NB4 (cell line): ENCODE measurements at regions not wholly inside any gene's neighbourhood (a gene's known extent, or its start where the extent isn't known, plus 50 kb on each side); places are given as distances from the start of the nearest gene placed in this dataset.
"Not testable (repeated sequence)": the region's sequence is repeated elsewhere in the genome, so short reads cannot be mapped to it uniquely, and the experiment has no call there.

Experiments
- DNase-seq: peaks from one replicate; pipeline ENCODE4 v3.0.0; 2010; ENCODE audit warnings: low read depth
- H3K4me3 ChIP-seq: one replicate; pipeline ENCODE4 v1.5.1; 2011; ENCODE audit warnings: mild to moderate bottlenecking, low read depth, low read length, moderate library complexity
- CTCF ChIP-seq: IDR thresholded peaks from one replicate; pipeline ENCODE4 v1.5.1; 2012; ENCODE audit warnings: low read depth, low read length
- MAX ChIP-seq: IDR thresholded peaks from 2 replicates; pipeline ENCODE4 v1.6.1; 2011; ENCODE audit warnings: low read depth, low read length
- MYC ChIP-seq: IDR thresholded peaks from 2 replicates; pipeline ENCODE4 v1.6.1; 2011; ENCODE audit warnings: low read depth, low read length
- POLR2A ChIP-seq: IDR thresholded peaks from 2 replicates; pipeline ENCODE4 v1.6.1; 2011; ENCODE audit warnings: mild to moderate bottlenecking; ENCODE audit not compliant: insufficient read length; ENCODE audit errors: extremely low read depth

- no peak for TF ChIP-seq POLR2A
- no peak for TF ChIP-seq MYC
- TF ChIP-seq CTCF, result no peak
- TF ChIP-seq MAX, result no peak
- DNase-seq, result no peak
- H3K4me3 ChIP-seq, result no peak overlapping the region
These were observed 729.1 kb downstream of the BCL11A start for GRCh38 chr2:59824314-59824713.

- no peak for DNase-seq
- TF ChIP-seq POLR2A (no peak), MAX (no peak), MYC (no peak), CTCF (no peak)
- no peak overlapping the region for H3K4me3 ChIP-seq
These were observed 737.4 kb downstream of the BCL11A start for GRCh38 chr2:59816075-59816474.

GRCh38 chr2:59810283-59810682, 743.2 kb downstream of the BCL11A start:
- H3K4me3 ChIP-seq, DNase-seq: not testable (repeated sequence)

GRCh38 chr2:59806486-59806885, 747.0 kb downstream of the BCL11A start:
- no peak for DNase-seq
- TF ChIP-seq MYC (no peak), POLR2A (no peak), CTCF (no peak), MAX (no peak)
- no peak overlapping the region for H3K4me3 ChIP-seq

GRCh38 chr2:59804732-59805131, 748.7 kb downstream of the BCL11A start:
- H3K4me3 ChIP-seq, result no peak overlapping the region
- no peak for DNase-seq
- TF ChIP-seq POLR2A (no peak), CTCF (no peak), MAX (no peak), MYC (no peak)

GRCh38 chr2:59803586-59803985, 749.9 kb downstream of the BCL11A start:
- no peak overlapping the region for H3K4me3 ChIP-seq
- no peak for DNase-seq
- TF ChIP-seq MAX, result no peak
- TF ChIP-seq MYC, result no peak
- TF ChIP-seq POLR2A, result no peak
- TF ChIP-seq CTCF, result no peak
